NT2/D1 (cell line): ENCODE measurements at regions not wholly inside any gene's neighbourhood (a gene's known extent, or its start where the extent isn't known, plus 50 kb on each side); places are given as distances from the start of the nearest gene placed in this dataset.

ENCODE experiments used
- DNase-seq: peaks from one replicate; pipeline ENCODE4 v3.0.0-alpha.2; 2011; ENCODE audit warnings: low read depth, low spot score
- H3K27me3 ChIP-seq: 2 replicates; pipeline ENCODE4 v1.6.0; 2011; ENCODE audit warnings: mild to moderate bottlenecking; ENCODE audit not compliant: insufficient read length, insufficient read depth
- H3K36me3 ChIP-seq: 2 replicates; pipeline ENCODE4 v1.6.1; 2011; ENCODE audit warnings: mild to moderate bottlenecking, low read length, mixed read lengths; ENCODE audit not compliant: insufficient read depth, insufficient read length
- H3K4me1 ChIP-seq: 2 replicates; pipeline ENCODE4 v1.5.1; 2011; ENCODE audit not compliant: insufficient read depth, insufficient read length
- H3K4me3 ChIP-seq: 2 replicates; pipeline ENCODE4 v1.5.1; 2011; ENCODE audit warnings: low read depth; ENCODE audit not compliant: insufficient read length
- H3K9ac ChIP-seq: 2 replicates; pipeline ENCODE4 v1.6.0; 2011; ENCODE audit warnings: low read depth; ENCODE audit not compliant: insufficient read length
- H3K9me3 ChIP-seq: 2 replicates; pipeline ENCODE4 v1.5.1; 2011; ENCODE audit warnings: mild to moderate bottlenecking, low read length; ENCODE audit not compliant: insufficient read depth
- SUZ12 ChIP-seq: IDR thresholded peaks from 2 replicates; pipeline ENCODE4 v1.6.1; 2011; ENCODE audit not compliant: insufficient read length, insufficient read depth; ENCODE audit errors: extremely low read depth
- YY1 ChIP-seq: IDR thresholded peaks from 2 replicates; pipeline ENCODE4 v1.6.1; 2011; ENCODE audit not compliant: insufficient read length, insufficient read depth
- ZNF274 ChIP-seq: IDR thresholded peaks from 2 replicates; pipeline ENCODE4 v1.6.1; 2011; ENCODE audit warnings: mild to moderate bottlenecking, low read depth, low read length

DNA sequence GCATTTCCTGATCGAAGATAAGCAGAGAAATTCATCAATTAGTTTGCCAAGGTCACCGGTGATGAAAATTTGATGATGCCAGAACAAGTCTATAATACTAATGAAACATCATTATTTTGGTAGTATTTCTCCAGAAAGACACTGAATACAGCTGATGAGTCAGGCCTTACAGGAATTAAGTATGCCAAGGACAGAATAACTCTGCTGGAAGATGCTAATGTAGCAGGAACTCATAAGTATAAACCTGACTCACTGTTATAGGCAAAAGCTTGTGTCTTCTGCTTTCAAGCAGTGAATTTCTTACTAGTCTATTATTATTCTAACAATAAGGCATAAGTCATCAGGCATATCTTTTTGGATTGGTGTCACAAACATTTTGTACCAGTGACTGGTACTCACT lies 1825.1 kb upstream of the IGFBP7 start:
- Histone ChIP-seq H3K4me1 (no peaks in the 10 kb centered on the region), H3K9ac (no peak overlapping the region), H3K36me3 (no peaks in the 10 kb centered on the region), H3K9me3 (no peaks in the 10 kb centered on the region), H3K27me3 (no peaks in the 10 kb centered on the region), H3K4me3 (no peak overlapping the region)
- no peak for DNase-seq
- no peak for TF ChIP-seq YY1
- TF ChIP-seq ZNF274: no peak
- TF ChIP-seq SUZ12: no peak

DNA sequence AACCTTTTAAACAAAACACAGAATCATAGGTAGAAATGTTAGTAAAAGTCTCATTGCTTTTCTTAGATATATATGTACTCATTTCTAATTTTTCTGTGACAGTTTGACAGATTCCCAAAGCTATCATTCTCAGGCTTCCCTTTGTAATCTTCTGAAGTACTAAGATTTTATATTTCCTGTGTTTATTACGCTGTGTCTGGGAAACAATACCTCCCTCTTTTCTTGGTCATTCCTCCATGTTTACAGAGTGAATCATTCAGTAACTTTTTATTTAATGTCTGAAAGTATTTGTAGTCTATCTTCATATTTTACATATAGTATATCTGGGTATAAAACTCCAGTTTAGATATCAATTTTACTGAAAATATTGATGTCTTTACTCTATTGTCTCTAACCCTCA lies 1826.3 kb upstream of the IGFBP7 start:
- no peaks in the 10 kb centered on the region for H3K4me1 ChIP-seq
- TF ChIP-seq SUZ12: no peak
- TF ChIP-seq ZNF274: no peak
- no peak for TF ChIP-seq YY1
- no peaks in the 10 kb centered on the region for H3K27me3 ChIP-seq
- no peaks in the 10 kb centered on the region for H3K36me3 ChIP-seq
- H3K4me3 ChIP-seq: no peak overlapping the region
- no peak overlapping the region for H3K9ac ChIP-seq
- H3K9me3 ChIP-seq: no peaks in the 10 kb centered on the region
- DNase-seq: no peak

DNA sequence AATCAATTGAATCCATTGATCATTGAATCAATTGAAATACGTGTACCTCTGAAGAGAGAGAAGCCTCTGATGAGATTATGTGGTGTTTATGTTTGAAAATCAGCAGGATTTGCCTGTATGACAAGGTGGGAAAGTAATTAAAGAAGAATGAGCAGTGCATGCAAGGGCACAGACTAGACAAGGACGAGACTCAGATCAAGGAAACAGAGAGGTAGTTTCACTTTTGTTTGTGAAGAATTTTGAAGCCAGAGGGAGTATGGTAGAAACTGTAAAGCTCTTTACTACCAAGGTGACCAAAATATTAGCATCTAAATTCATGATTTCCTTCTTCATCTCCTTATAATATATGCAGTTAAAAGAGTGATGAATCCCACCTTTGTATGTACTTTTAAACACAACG lies 1830.0 kb upstream of the IGFBP7 start:
- no peak for DNase-seq
- H3K4me3 ChIP-seq: no peak overlapping the region
- H3K27me3 ChIP-seq: no peaks in the 10 kb centered on the region

GRCh38 chr4:58941286-58941685 lies 1831.1 kb upstream of the IGFBP7 start:
- DNase-seq: no peak
- no peaks in the 10 kb centered on the region for H3K27me3 ChIP-seq

More for the DNA sequence above, 1830.0 kb upstream of the IGFBP7 start:
- no peaks in the 10 kb centered on the region for H3K4me1 ChIP-seq
- no peaks in the 10 kb centered on the region for H3K9me3 ChIP-seq
- no peak overlapping the region for H3K9ac ChIP-seq
- no peaks in the 10 kb centered on the region for H3K36me3 ChIP-seq
- TF ChIP-seq SUZ12 (no peak), YY1 (no peak), ZNF274 (no peak)

DNA sequence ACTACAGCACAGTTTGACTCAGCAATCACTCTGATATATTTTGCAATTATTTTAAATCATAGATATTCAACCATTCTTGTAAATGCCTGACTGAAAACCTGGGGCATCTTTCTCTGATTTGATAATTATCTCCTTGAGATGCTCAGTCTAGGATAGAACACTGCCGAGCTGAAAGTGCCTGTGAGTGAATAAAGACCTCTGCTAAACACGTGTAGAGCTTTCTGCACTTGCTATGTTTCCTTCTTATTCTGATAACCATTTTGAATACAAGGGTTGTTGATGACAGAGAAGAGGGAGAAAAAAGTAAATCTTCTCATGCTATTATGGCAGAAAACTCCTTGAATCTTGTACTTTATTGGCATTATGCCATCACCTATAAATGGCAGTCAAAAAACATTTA lies 1843.4 kb upstream of the IGFBP7 start:
- Histone ChIP-seq H3K27me3 (no peaks in the 10 kb centered on the region), H3K9me3 (no peaks in the 10 kb centered on the region), H3K4me1 (no peaks in the 10 kb centered on the region), H3K4me3 (no peak overlapping the region), H3K36me3 (no peaks in the 10 kb centered on the region), H3K9ac (no peak overlapping the region)
- TF ChIP-seq SUZ12: no peak
- TF ChIP-seq ZNF274: no peak
- no peak for TF ChIP-seq YY1
- DNase-seq: no peak

More at GRCh38 chr4:58941286-58941685, 1831.1 kb upstream of the IGFBP7 start:
- no peaks in the 10 kb centered on the region for H3K9me3 ChIP-seq
- H3K4me3 ChIP-seq: no peak overlapping the region
- H3K36me3 ChIP-seq: no peaks in the 10 kb centered on the region
- H3K4me1 ChIP-seq: no peaks in the 10 kb centered on the region
- no peak overlapping the region for H3K9ac ChIP-seq
- TF ChIP-seq SUZ12 (no peak), ZNF274 (no peak), YY1 (no peak)

DNA sequence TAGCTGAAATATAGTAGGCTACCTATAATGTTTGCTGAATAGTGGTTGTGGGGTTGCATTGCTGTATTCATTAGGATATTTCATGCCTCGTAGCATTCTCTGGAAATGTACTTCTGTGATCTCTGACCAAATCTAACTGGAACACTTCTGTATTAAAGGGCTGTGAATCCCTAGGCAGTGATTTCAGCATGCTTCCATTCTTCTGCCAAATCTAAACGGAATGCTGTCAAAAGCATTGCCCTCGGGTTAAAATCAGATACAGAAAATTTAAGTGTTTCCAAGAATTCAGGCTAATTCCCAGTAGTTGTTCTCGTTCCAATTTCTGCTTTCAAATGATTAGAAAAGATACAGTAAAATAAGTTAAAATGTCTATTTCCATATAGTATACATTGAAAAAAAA lies 1847.5 kb upstream of the IGFBP7 start:
- Histone ChIP-seq H3K9ac (no peak overlapping the region), H3K4me1 (no peaks in the 10 kb centered on the region), H3K4me3 (no peak overlapping the region), H3K27me3 (no peaks in the 10 kb centered on the region), H3K9me3 (no peaks in the 10 kb centered on the region), H3K36me3 (no peaks in the 10 kb centered on the region)
- DNase-seq: no peak
- TF ChIP-seq SUZ12 (no peak), YY1 (no peak), ZNF274 (no peak)

DNA sequence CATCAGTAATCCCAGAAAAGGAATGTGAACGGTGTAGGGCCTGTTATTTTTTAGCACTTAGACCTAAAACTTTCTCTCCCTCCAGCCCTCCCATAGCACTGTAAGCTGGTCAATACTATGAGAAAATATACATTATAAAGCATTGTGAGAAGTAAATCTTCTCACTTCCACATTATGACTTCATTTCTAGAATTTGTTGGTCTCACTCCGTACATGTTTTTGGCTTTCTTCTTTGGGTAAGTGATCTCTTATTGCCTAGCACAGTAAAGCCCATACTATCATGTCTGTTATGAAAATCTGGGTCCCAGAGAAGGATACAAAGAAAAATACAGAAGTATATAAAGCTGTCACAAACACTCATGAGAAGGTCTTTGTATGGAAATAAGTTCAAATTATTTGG lies 1851.1 kb upstream of the IGFBP7 start:
- Histone ChIP-seq H3K36me3 (no peaks in the 10 kb centered on the region), H3K9ac (no peak overlapping the region), H3K4me1 (no peaks in the 10 kb centered on the region), H3K4me3 (no peak overlapping the region), H3K9me3 (no peaks in the 10 kb centered on the region), H3K27me3 (no peaks in the 10 kb centered on the region)
- DNase-seq: no peak
- no peak for TF ChIP-seq ZNF274
- TF ChIP-seq SUZ12: no peak
- TF ChIP-seq YY1: no peak

- Histone ChIP-seq H3K36me3 (no peaks in the 10 kb centered on the region), H3K4me3 (no peak overlapping the region), H3K27me3 (no peaks in the 10 kb centered on the region), H3K9ac (no peak overlapping the region), H3K4me1 (no peaks in the 10 kb centered on the region), H3K9me3 (no peaks in the 10 kb centered on the region)
- no peak for DNase-seq
- TF ChIP-seq SUZ12 (no peak), YY1 (no peak), ZNF274 (no peak)
Observed at GRCh38 chr4:58961925-58962324, 1851.7 kb upstream of the IGFBP7 start.

- TF ChIP-seq ZNF274: no peak
- TF ChIP-seq SUZ12: no peak
- no peak for TF ChIP-seq YY1
- Histone ChIP-seq H3K4me3 (no peak overlapping the region), H3K9me3 (no peaks in the 10 kb centered on the region), H3K4me1 (no peaks in the 10 kb centered on the region), H3K27me3 (no peaks in the 10 kb centered on the region), H3K9ac (no peak overlapping the region), H3K36me3 (no peaks in the 10 kb centered on the region)
- DNase-seq: no peak
Observed at GRCh38 chr4:58962424-58962823, 1852.2 kb upstream of the IGFBP7 start.
